ENCODE measurements at regions not wholly inside any gene's neighbourhood (a gene's known extent, or its start where the extent isn't known, plus 50 kb on each side); places are given as distances from the start of the nearest gene placed in this dataset.

DNA sequence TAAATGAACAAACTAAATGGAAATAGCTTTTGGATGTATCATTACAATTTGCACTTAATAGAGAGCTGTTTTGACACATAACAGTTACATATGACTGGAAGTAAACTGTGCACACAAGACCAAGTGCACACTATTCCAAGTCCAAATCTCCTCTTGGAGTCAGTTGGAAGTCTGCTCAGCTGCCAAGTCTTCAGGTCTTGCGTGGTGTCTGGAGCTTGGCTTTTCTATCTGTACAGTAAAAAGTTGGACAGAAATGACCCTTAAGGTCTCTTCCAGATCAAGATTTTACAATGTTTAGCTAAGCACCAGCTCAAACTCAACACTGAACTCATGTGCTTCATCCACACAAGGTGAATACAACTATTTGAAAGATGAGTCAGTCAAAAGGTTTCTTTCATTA, 456.9 kb downstream of the RASEF start:
- TF ChIP-seq POLR2A (IDR thresholded peaks at IDR 0.05) = no peak
- TF ChIP-seq, protein P1, sequence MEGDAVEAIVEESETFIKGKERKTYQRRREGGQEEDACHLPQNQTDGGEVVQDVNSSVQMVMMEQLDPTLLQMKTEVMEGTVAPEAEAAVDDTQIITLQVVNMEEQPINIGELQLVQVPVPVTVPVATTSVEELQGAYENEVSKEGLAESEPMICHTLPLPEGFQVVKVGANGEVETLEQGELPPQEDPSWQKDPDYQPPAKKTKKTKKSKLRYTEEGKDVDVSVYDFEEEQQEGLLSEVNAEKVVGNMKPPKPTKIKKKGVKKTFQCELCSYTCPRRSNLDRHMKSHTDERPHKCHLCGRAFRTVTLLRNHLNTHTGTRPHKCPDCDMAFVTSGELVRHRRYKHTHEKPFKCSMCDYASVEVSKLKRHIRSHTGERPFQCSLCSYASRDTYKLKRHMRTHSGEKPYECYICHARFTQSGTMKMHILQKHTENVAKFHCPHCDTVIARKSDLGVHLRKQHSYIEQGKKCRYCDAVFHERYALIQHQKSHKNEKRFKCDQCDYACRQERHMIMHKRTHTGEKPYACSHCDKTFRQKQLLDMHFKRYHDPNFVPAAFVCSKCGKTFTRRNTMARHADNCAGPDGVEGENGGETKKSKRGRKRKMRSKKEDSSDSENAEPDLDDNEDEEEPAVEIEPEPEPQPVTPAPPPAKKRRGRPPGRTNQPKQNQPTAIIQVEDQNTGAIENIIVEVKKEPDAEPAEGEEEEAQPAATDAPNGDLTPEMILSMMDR (IDR thresholded peaks at IDR 0.05) = no peak
- no peak for TF ChIP-seq POLR2AphosphoS5 (IDR thresholded peaks at IDR 0.05)

Data from breast epithelium (tissue), 3 donors.